ENCODE measurements at regions not wholly inside any gene's neighbourhood (a gene's known extent, or its start where the extent isn't known, plus 50 kb on each side); places are given as distances from the start of the nearest gene placed in this dataset.

GRCh38 chr18:57299931-57300330, 52.4 kb upstream of the ST8SIA3 start:
- intact Hi-C loops (cut with DNase I): no loop called here
- DNase-seq (ENCODE audit: low spot score): no peak

DNA sequence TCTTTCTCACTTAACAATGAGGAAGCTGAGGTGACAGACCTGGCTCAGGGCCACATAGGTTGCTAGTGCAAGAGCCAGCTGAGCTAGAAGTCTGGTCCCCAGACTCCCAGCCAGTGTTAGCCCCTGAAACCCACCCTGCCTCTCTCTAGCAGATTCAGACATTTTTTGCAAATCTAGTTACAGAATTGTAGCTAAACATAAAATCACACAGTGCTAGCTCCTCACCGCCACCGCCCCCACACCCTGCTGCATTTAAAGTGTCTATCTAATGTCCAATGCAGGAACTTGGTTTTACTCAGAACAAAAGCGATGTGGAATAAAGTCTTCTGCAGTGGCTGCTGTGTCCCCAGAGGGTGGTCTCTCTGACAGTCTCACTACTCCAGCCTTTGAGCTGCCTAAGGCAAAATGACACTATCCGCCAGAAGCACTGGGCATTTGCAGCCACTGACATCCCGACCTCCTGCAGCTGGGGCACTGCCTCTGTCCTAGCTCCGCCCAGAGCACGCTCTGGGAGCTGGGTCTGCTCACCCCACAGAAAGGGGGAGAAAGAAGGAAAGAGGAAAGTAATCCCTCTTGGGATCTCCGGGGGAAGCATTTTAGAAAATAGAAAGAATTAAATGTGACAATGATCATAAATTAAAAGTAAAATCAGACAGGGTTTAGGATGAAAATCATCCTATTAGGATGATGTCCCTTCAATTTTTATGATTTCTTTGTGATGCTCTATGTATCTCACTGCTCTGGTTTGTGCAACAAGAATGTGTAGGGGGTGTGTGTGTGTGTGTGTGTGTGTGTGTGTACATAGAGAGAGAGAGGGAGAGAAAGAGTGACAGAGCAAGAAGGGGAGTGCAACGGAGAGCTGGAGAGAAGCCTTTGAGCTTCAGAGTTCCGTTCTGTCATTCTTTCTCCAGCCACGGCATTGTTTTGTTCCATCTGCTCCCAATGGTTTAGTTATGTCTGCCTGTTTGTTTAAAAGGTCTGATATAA, 50.5 kb upstream of the ST8SIA3 start:
- no peak for DNase-seq (ENCODE audit: low spot score)

More for the DNA sequence above, 50.5 kb upstream of the ST8SIA3 start:
- intact Hi-C loops (cut with DNase I): loop anchor here in 1 of 2 donors (2.0 kb wide), 1 partner anchor 247 kb away; no protein-coding TSS in a partner anchor
